ENCODE measurements at regions not wholly inside any gene's neighbourhood (a gene's known extent, or its start where the extent isn't known, plus 50 kb on each side); places are given as distances from the start of the nearest gene placed in this dataset.

DNA sequence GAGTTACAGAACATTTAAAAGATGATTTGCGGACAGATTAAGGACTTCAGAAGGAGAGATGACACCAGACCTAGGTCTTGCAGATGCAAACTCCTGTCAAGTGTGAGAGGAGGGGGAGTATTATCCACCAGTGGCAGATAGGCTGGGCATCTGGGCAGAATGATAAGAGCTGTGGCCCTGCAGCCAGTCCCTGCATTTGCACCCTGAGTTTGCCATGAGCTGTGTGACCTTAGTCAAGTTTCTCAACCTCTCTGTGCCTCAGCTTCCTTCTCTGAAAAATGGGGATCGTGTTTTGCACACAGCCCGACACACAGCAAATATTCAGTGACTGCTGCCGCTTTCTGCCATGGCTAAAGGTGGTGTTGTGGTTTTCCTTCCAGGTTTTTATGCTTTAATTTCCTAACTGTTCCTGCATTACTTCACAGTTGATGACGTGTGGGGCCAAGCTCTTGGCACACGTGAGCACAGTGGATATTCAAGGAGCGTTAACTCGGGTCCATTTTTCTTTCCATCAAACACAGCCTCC, 516.2 kb downstream of the CDH26 start:
- H4K91ac ChIP-seq (ENCODE audit: low read depth, low read length, poor library complexity): no peak overlapping the region
- no peak overlapping the region for H4K8ac ChIP-seq (ENCODE audit: low read depth, low read length)
- H3K27me3 ChIP-seq (ENCODE audit: control insufficient read depth in 3 of 3, insufficient read depth in 3 of 3, low read depth in 1 of 3, low read length in 3 of 3): no peaks in the 10 kb centered on the region
- H3K9ac ChIP-seq (ENCODE audit: low read depth, low read length, poor library complexity): no peak overlapping the region
- no peaks in the 10 kb centered on the region for H3K79me1 ChIP-seq (ENCODE audit: low read depth, low read length)
- H3K4me3 ChIP-seq (ENCODE audit: low read length in 2 of 2): no peak overlapping the region
- no peak overlapping the region for H2BK120ac ChIP-seq (ENCODE audit: low read depth, low read length)
- no peak overlapping the region for H2BK12ac ChIP-seq (ENCODE audit: low read length)
- no peak overlapping the region for H2AK5ac ChIP-seq (ENCODE audit: low read depth, low read length)
- no peak overlapping the region for H2AFZ ChIP-seq (ENCODE audit: low read length)
- WGBS, 2 donors (ENCODE audit: extremely low coverage in 2 of 2, insufficient read length in 2 of 2, insufficient replicate concordance in 1 of 2): no CpG with 5 or more reads among the region's 8 CpGs
- no peak overlapping the region for H2BK5ac ChIP-seq (ENCODE audit: low read length)
- H3K23ac ChIP-seq (ENCODE audit: low read depth, low read length, poor library complexity): no peak overlapping the region
- H3K14ac ChIP-seq (ENCODE audit: low read length): no peak overlapping the region
- no peak overlapping the region for H3K4ac ChIP-seq (ENCODE audit: low read length)
- peaks cover 0 to 2% of the 10 kb centered on the region in 2 donors for H3K4me1 ChIP-seq (ENCODE audit: control insufficient read depth in 2 of 2, insufficient read depth in 1 of 2, low read depth in 1 of 2, low read length in 2 of 2)
- no peaks in the 10 kb centered on the region for H3K9me3 ChIP-seq (replicated peaks in 1 of 2; ENCODE audit: control insufficient read depth in 2 of 2, insufficient read depth in 1 of 2, low read depth in 1 of 2, low read length in 2 of 2)
- no peak overlapping the region for H2BK15ac ChIP-seq (ENCODE audit: low read length)
- no peak for DNase-seq (ENCODE audit: low spot score)
- H3K27ac ChIP-seq (replicated peaks; ENCODE audit: low read length): no peak overlapping the region
- no peak overlapping the region for H3K4me2 ChIP-seq (ENCODE audit: insufficient read depth, low read length, poor library complexity, severe bottlenecking)
- H3K36me3 ChIP-seq (replicated peaks in 1 of 2; ENCODE audit: control insufficient read depth in 2 of 2, insufficient read depth in 2 of 2, low read length in 2 of 2): no peaks in the 10 kb centered on the region
- no peak overlapping the region for H3K18ac ChIP-seq (ENCODE audit: low read length)

DNA sequence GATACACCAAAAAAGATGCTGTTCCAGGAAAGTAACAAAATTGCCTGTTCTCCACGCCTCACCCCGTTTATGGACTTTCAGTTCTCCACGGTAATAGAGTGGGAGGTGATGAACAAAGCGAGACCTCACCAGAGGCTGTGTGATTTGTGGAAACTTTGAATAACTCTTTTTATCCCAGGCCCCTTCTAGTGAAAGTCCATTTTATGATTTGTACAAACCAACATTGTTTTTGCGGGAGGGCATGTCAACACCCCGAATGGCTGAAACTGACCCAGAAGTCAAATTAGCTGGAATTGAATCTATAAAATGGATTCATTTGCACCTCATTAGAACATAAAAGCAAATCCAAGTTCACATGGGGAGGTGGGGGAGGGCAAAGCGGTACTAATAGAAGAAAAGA, 517.8 kb downstream of the CDH26 start:
- H3K23ac ChIP-seq (ENCODE audit: low read depth, low read length, poor library complexity): no peak overlapping the region
- no peaks in the 10 kb centered on the region for H3K79me1 ChIP-seq (ENCODE audit: low read depth, low read length)
- no peak for DNase-seq (ENCODE audit: low spot score)
- H2AK5ac ChIP-seq (ENCODE audit: low read depth, low read length): no peak overlapping the region
- H3K4me2 ChIP-seq (ENCODE audit: insufficient read depth, low read length, poor library complexity, severe bottlenecking): no peak overlapping the region
- no peak overlapping the region for H3K9ac ChIP-seq (ENCODE audit: low read depth, low read length, poor library complexity)
- no peak overlapping the region for H3K14ac ChIP-seq (ENCODE audit: low read length)
- no peak overlapping the region for H3K4me3 ChIP-seq (ENCODE audit: low read length in 2 of 2)
- H3K9me3 ChIP-seq (replicated peaks in 1 of 2; ENCODE audit: control insufficient read depth in 2 of 2, insufficient read depth in 1 of 2, low read depth in 1 of 2, low read length in 2 of 2): no peaks in the 10 kb centered on the region
- no peak overlapping the region for H2AFZ ChIP-seq (ENCODE audit: low read length)
- no peak overlapping the region for H3K4ac ChIP-seq (ENCODE audit: low read length)
- H2BK5ac ChIP-seq (ENCODE audit: low read length): no peak overlapping the region
- no peaks in the 10 kb centered on the region for H3K27me3 ChIP-seq (ENCODE audit: control insufficient read depth in 3 of 3, insufficient read depth in 3 of 3, low read depth in 1 of 3, low read length in 3 of 3)
- H4K91ac ChIP-seq (ENCODE audit: low read depth, low read length, poor library complexity): no peak overlapping the region
- no peaks in the 10 kb centered on the region for H3K36me3 ChIP-seq (replicated peaks in 1 of 2; ENCODE audit: control insufficient read depth in 2 of 2, insufficient read depth in 2 of 2, low read length in 2 of 2)
- no CpG with 5 or more reads among the region's 7 CpGs for WGBS, 2 donors (ENCODE audit: extremely low coverage in 2 of 2, insufficient read length in 2 of 2, insufficient replicate concordance in 1 of 2)
- H4K8ac ChIP-seq (ENCODE audit: low read depth, low read length): no peak overlapping the region
- H3K4me1 ChIP-seq (ENCODE audit: control insufficient read depth in 2 of 2, insufficient read depth in 1 of 2, low read depth in 1 of 2, low read length in 2 of 2): peaks cover 0 to 2% of the 10 kb centered on the region in 2 donors
- H3K27ac ChIP-seq (replicated peaks; ENCODE audit: low read length): no peak overlapping the region
- H2BK15ac ChIP-seq (ENCODE audit: low read length): no peak overlapping the region
- no peak overlapping the region for H2BK12ac ChIP-seq (ENCODE audit: low read length)
- no peak overlapping the region for H2BK120ac ChIP-seq (ENCODE audit: low read depth, low read length)
- H3K18ac ChIP-seq (ENCODE audit: low read length): no peak overlapping the region

DNA sequence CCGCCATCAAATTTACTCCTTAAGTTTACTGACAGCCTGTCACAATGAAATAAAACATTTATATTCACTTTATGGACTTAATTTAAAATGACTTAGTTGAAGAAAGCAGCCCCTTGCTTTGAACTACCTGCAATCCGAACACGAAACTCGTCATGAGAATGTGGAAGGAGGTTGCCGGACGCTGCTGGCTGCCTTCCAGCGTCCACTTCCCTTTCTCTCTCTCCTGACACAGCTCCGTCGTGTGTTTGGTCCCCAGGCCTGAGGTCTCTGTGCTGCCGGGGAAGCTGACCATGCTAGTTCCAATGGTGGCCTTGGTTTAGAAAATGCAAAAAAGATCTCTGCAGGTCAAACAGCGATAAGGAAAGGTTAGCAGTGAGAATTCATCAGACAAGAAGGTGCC, 519.7 kb downstream of the CDH26 start:
- no peak overlapping the region for H3K4ac ChIP-seq (ENCODE audit: low read length)
- H2BK120ac ChIP-seq (ENCODE audit: low read depth, low read length): no peak overlapping the region
- H3K79me1 ChIP-seq (ENCODE audit: low read depth, low read length): no peaks in the 10 kb centered on the region
- H4K8ac ChIP-seq (ENCODE audit: low read depth, low read length): no peak overlapping the region
- H3K4me1 ChIP-seq (ENCODE audit: control insufficient read depth in 2 of 2, insufficient read depth in 1 of 2, low read depth in 1 of 2, low read length in 2 of 2): peaks cover 0 to 2% of the 10 kb centered on the region in 2 donors
- no peak overlapping the region for H3K14ac ChIP-seq (ENCODE audit: low read length)
- H2BK12ac ChIP-seq (ENCODE audit: low read length): no peak overlapping the region
- no peak overlapping the region for H3K4me3 ChIP-seq (ENCODE audit: low read length in 2 of 2)
- no peak overlapping the region for H3K4me2 ChIP-seq (ENCODE audit: insufficient read depth, low read length, poor library complexity, severe bottlenecking)
- no CpG with 5 or more reads among the region's 11 CpGs for WGBS, 2 donors (ENCODE audit: extremely low coverage in 2 of 2, insufficient read length in 2 of 2, insufficient replicate concordance in 1 of 2)
- no peak overlapping the region for H2AK5ac ChIP-seq (ENCODE audit: low read depth, low read length)
- H3K23ac ChIP-seq (ENCODE audit: low read depth, low read length, poor library complexity): no peak overlapping the region
- H3K27me3 ChIP-seq (ENCODE audit: control insufficient read depth in 3 of 3, insufficient read depth in 3 of 3, low read depth in 1 of 3, low read length in 3 of 3): no peaks in the 10 kb centered on the region
- H3K36me3 ChIP-seq (replicated peaks in 1 of 2; ENCODE audit: control insufficient read depth in 2 of 2, insufficient read depth in 2 of 2, low read length in 2 of 2): no peaks in the 10 kb centered on the region
- H2AFZ ChIP-seq (ENCODE audit: low read length): no peak overlapping the region
- H3K18ac ChIP-seq (ENCODE audit: low read length): no peak overlapping the region
- no peak overlapping the region for H3K9ac ChIP-seq (ENCODE audit: low read depth, low read length, poor library complexity)
- no peak overlapping the region for H2BK5ac ChIP-seq (ENCODE audit: low read length)
- DNase-seq (ENCODE audit: low spot score): no peak
- H3K9me3 ChIP-seq (replicated peaks in 1 of 2; ENCODE audit: control insufficient read depth in 2 of 2, insufficient read depth in 1 of 2, low read depth in 1 of 2, low read length in 2 of 2): no peaks in the 10 kb centered on the region
- no peak overlapping the region for H4K91ac ChIP-seq (ENCODE audit: low read depth, low read length, poor library complexity)
- no peak overlapping the region for H2BK15ac ChIP-seq (ENCODE audit: low read length)
- no peak overlapping the region for H3K27ac ChIP-seq (replicated peaks; ENCODE audit: low read length)

DNA sequence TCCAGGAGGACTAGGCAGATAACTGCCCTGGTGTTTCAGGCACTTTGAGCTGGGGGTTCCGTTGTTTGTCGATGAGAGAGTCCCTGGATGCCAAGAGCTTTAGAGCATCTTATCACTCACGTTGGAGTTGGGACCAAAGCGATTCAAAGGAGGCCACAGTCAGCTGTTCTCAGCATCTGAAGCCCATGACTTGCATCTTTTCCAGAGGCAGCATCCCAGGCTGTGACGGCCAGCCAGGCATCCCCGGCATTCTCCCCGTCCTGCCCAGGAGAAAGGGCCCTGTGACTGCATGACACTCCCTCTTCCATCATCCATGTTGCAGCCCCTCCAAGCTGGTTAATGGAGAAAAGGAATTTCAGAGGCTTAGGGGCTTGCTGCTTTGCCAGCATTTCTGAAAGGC, 520.3 kb downstream of the CDH26 start:
- Histone ChIP-seq H3K79me1 (ENCODE audit: low read depth, low read length) (no peaks in the 10 kb centered on the region), H3K36me3 (replicated peaks in 1 of 2; ENCODE audit: control insufficient read depth in 2 of 2, insufficient read depth in 2 of 2, low read length in 2 of 2) (no peaks in the 10 kb centered on the region), H4K8ac (ENCODE audit: low read depth, low read length) (no peak overlapping the region), H4K91ac (ENCODE audit: low read depth, low read length, poor library complexity) (no peak overlapping the region), H2BK120ac (ENCODE audit: low read depth, low read length) (no peak overlapping the region), H3K27me3 (ENCODE audit: control insufficient read depth in 3 of 3, insufficient read depth in 3 of 3, low read depth in 1 of 3, low read length in 3 of 3) (no peaks in the 10 kb centered on the region), H3K9ac (ENCODE audit: low read depth, low read length, poor library complexity) (no peak overlapping the region), H2AFZ (ENCODE audit: low read length) (no peak overlapping the region), H2BK15ac (ENCODE audit: low read length) (no peak overlapping the region), H2BK5ac (ENCODE audit: low read length) (no peak overlapping the region), H2BK12ac (ENCODE audit: low read length) (no peak overlapping the region), H2AK5ac (ENCODE audit: low read depth, low read length) (no peak overlapping the region), H3K4ac (ENCODE audit: low read length) (no peak overlapping the region), H3K4me3 (ENCODE audit: low read length in 2 of 2) (peak overlapping the region in 1 of 2 donors; percentile 13), H3K23ac (ENCODE audit: low read depth, low read length, poor library complexity) (no peak overlapping the region), H3K18ac (ENCODE audit: low read length) (no peak overlapping the region), H3K9me3 (replicated peaks in 1 of 2; ENCODE audit: control insufficient read depth in 2 of 2, insufficient read depth in 1 of 2, low read depth in 1 of 2, low read length in 2 of 2) (no peaks in the 10 kb centered on the region), H3K14ac (ENCODE audit: low read length) (no peak overlapping the region), H3K4me1 (ENCODE audit: control insufficient read depth in 2 of 2, insufficient read depth in 1 of 2, low read depth in 1 of 2, low read length in 2 of 2) (peaks cover 0 to 2% of the 10 kb centered on the region in 2 donors), H3K4me2 (ENCODE audit: insufficient read depth, low read length, poor library complexity, severe bottlenecking) (no peak overlapping the region), H3K27ac (replicated peaks; ENCODE audit: low read length) (no peak overlapping the region)
- DNase-seq (ENCODE audit: low spot score): no peak
- no CpG with 5 or more reads among the region's 7 CpGs for WGBS, 2 donors (ENCODE audit: extremely low coverage in 2 of 2, insufficient read length in 2 of 2, insufficient replicate concordance in 1 of 2)

Measured in neuronal stem cell (in vitro differentiated cells).